SK-N-DZ (cell line): ENCODE measurements at regions not wholly inside any gene's neighbourhood (a gene's known extent, or its start where the extent isn't known, plus 50 kb on each side); places are given as distances from the start of the nearest gene placed in this dataset.

Experiments
- DNase-seq: peaks from one replicate; pipeline ENCODE4 v3.0.0-alpha.2; 2015; ENCODE audit warnings: low spot score

- DNase-seq, result no peak
Measured at GRCh38 chrX:4265036-4265435, 551.6 kb upstream of the PRKX start.

- DNase-seq, result peak; percentile 7
Measured at GRCh38 chrX:4263030-4263803, 549.8 kb upstream of the PRKX start.

DNA sequence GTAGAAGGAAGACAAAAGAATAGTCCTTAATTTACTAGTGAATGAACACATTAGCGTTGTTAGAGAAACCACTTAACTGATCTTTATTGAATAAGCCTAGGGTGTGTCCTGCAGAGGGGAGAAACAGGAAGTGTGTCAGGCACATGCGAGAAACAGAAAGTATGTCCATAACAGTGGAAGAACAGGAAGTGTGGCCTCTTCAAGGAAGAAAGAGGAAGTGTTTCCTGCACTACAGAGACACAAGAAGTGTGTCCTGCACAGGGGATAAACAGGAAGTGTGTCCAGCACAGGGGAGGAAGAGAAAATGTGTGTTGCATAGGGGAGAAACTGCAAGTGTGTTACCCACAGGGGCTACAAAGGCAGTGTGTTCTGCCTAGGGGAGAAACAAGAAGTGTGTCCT lies 539.6 kb upstream of the PRKX start:
- DNase-seq, result no peak

DNA sequence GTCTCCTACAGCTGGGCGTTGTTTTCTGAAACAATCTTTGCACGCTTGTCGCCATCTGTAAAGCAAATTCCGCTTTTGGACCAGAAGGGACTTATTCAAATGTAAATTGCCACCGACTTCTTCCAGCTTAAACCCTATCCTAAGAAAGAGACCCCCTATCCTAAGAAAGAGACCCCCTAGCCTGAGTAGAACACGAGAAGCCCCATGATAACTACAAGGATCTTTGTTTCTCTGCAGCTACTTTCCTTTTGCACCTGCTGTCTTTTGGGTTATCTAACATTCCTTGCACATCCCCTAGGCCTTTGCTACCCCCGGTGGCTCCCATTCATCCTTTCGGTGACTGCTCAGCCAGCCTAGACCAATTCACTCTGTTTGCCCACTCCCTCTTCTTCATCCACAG lies 536.0 kb upstream of the PRKX start:
- no peak for DNase-seq

DNA sequence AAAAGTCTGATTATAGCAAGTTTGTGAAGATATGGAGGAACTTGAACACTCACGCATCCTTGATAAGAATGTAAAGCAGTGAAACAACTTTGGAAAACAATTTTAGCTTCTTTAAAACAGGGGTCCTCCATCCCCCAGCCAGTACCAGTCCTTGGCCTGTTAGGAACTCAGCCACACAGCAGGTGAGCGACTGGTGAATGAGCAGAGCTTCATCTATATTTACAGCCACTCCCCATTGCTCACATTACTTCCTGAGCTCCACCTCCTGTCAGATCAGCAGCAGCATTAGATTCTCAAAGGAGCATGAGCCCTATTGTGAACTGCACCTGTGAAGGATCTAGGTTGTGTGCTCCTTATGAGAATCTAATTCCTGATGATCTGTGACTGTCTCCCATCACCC lies 530.3 kb upstream of the PRKX start:
- no peak for DNase-seq

DNA sequence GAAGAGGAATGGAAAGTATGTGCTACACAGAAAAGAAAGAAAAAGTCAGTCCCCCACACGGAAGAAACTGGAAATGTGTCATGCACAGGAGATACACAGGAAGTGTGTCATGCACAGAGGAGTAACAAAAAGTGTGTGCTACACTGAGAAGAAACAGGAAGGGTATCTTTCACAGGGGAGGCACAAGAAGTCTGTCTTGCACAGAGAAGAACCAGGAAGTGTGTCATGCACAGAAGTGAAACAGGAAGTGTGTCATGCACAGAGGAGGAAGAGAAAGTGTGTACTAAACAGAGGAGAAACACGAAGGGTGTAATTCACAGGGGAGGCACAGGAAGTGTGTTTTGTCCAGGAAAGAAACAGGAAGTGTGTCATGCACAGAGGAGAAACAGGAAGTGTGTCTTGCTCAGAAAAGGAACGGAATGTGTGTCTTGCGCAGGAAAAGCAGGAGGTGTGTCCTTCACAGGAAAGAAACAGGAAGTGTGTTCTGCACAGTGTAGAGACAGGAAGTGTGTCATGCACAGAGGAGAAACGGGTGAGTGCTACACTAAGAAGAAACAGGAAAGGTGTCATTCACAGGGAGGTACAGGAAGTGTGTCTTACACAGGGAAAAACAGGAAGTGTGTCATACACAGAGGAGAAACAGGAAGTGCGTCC lies 527.2 kb upstream of the PRKX start:
- no peak for DNase-seq

- DNase-seq, result no peak
Measured at GRCh38 chrX:4239650-4240540, 526.4 kb upstream of the PRKX start.

DNA sequence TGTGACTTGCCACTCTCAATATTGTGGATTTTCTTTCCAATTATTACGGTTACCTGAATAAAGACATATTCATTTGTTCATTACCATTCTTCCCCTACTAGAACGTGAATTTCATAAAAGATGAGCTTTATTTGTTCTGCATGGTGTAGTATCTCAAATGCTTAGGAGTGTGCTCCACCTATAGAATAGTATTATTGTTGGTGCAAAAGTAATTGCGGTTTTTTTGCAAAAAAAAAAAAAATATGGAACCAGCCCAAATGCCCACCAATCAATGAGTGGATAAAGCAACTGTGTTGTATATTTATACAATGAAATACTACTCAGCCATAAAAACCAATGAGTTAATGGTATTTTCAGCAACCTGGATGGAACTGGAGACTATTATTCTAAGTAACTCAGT lies 525.5 kb upstream of the PRKX start:
- DNase-seq, result no peak

GRCh38 chrX:4225086-4225485 lies 511.6 kb upstream of the PRKX start:
- no peak for DNase-seq

GRCh38 chrX:4206941-4207340 lies 493.5 kb upstream of the PRKX start:
- no peak for DNase-seq

- DNase-seq, result no peak
Measured at GRCh38 chrX:4197971-4198370, 484.5 kb upstream of the PRKX start.

GRCh38 chrX:4193500-4194155 lies 480.2 kb upstream of the PRKX start:
- DNase-seq, result no peak

DNA sequence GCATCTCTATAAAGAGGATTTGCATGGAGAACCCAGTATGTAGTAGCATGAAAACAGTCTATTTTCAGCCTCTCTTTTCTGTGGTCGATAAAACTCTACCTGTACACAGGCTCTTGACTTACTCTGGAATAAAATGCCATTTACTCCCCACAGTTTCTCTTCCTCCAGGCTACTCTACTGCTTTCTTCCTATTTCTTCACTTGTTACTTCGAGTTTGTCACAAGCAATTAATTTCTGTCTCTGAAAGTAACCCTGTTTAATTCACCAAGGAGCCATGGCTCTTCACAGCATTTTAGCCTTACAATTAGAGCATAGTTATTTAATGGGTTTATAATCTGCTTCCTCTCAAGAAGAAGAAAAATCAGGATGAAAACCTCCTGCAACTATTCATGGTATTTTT lies 472.9 kb upstream of the PRKX start:
- no peak for DNase-seq

DNA sequence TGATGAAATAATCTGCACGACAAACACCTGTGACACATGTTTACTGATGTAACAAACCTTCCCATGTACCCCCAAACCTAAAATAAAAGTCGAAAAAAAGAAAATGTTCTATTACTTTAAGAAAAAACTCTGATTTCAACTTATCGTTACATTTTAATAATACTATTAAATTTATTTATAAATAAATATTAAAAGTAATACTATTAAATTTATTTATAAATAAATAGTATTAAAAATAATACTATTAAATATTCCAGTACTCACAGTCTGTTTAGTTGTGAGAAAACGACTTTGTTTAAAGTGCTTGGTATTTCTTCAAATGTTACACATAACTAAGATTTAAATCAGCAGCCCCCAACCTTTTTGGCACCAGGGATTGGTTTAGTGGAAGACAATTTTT lies 471.6 kb upstream of the PRKX start:
- DNase-seq, result no peak

DNA sequence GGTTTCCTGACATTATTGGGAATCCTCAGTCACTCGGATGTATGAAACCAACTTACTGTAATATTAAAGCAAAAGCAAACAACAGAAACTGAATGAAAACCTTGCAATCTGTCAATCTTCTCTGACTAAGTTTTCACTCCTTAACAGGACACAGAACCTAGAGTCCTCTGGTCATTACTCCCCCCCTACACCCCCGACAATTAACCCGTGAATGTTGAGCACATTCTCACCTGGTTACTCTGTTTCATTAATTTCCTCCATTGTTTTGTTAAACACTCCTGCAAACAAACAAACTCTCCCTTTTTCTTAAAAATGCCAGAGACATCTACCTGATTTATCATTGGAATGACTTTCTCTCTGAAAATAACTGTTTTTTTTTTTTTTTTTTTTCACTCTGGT lies 469.0 kb upstream of the PRKX start:
- DNase-seq, result no peak

GRCh38 chrX:4181782-4182407 lies 468.4 kb upstream of the PRKX start:
- DNase-seq, result no peak

DNA sequence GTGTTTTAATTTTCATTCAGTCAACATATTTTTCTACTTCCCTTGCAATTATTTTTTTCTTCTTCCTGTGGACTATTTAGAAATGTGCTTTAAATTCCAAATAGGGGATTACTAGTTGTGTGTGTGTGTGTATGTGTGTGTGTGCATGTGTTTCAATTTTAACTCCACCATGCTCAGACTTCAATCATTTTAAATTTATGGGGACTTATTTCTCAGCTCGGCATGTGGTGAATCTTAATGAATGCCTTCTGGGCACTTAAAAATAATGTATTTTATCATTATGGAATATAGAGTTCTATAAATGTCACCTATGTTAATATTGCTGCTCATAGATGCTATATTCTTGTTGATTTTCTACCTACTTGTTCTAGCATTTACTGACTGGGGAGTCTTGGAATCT lies 465.6 kb upstream of the PRKX start:
- DNase-seq, result no peak

- DNase-seq, result no peak
Measured at GRCh38 chrX:4175221-4175620, 461.8 kb upstream of the PRKX start.

- no peak for DNase-seq
Measured at GRCh38 chrX:4173743-4174142, 460.3 kb upstream of the PRKX start.

DNA sequence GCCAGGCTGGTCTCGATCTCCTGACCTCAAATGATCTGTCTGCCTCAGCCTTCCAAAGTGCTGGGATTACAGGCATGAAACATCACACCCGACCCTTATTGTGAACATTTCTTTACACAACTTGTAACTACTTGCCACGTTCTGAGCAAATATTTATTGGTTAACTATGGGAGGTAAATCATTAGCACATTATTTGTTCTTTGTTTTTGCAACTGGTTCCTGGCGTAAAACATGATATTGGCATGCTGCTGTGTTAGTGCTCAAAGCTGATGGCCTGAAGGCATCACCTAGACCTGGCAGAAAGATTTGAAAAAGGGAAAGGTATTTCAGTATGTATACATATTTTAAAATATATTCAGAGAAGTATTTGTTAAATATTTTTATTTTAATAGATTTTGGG lies 438.3 kb upstream of the PRKX start:
- no peak for DNase-seq

DNA sequence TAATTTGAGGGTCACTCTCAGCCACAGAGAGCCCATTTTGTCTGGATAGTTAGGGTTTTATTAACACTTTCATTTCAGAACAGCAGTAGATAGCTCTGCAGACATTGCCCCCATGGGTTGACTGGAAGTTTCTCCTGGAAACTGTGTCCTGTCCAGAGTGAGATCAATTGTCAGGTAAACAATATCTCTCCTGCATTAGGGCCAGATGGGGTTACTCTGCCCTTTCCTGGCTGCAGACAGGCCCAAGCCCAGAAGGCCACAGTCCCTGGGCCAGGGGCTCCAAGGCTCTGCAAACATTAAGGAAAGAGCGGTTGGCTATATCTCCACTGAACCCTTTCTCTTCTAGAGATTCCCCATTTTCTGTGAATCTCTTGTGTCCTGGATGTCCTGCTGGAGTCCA lies 436.8 kb upstream of the PRKX start:
- DNase-seq, result no peak

- DNase-seq, result no peak
Measured at GRCh38 chrX:4129626-4130025, 416.2 kb upstream of the PRKX start.
